ENCODE measurements at regions not wholly inside any gene's neighbourhood (a gene's known extent, or its start where the extent isn't known, plus 50 kb on each side); places are given as distances from the start of the nearest gene placed in this dataset.
"Not testable (repeated sequence)": the region's sequence is repeated elsewhere in the genome, so short reads cannot be mapped to it uniquely, and the experiment has no call there.

- DNase-seq (ENCODE audit: low read depth in 1 of 2, low spot score in 2 of 2): no peak
- H3K27me3 ChIP-seq (replicated peaks): no peaks in the 10 kb centered on the region
Measured at GRCh38 chr12:47361389-47362021, 281.7 kb upstream of the AMIGO2 start.

GRCh38 chr12:47360771-47361388 is 281.1 kb upstream of the AMIGO2 start:
- no peak overlapping the region for H3K27ac ChIP-seq
- peaks cover 5% of the 10 kb centered on the region; the same call in 1 of the 2 replicates for H3K4me1 ChIP-seq (replicated peaks)
- H3K9me3 ChIP-seq (replicated peaks): no peaks in the 10 kb centered on the region
- no peak for DNase-seq (ENCODE audit: low read depth in 1 of 2, low spot score in 2 of 2)
- H3K36me3 ChIP-seq: no peaks in the 10 kb centered on the region
- no peaks in the 10 kb centered on the region for H3K27me3 ChIP-seq (replicated peaks)
- H3K4me3 ChIP-seq: no peak overlapping the region

More at GRCh38 chr12:47361389-47362021, 281.7 kb upstream of the AMIGO2 start:
- Histone ChIP-seq H3K27ac (no peak overlapping the region), H3K36me3 (no peaks in the 10 kb centered on the region), H3K4me1 (replicated peaks) (peaks cover 5% of the 10 kb centered on the region; the same call in 1 of the 2 replicates), H3K9me3 (replicated peaks) (no peaks in the 10 kb centered on the region), H3K4me3 (no peak overlapping the region)

GRCh38 chr12:47360093-47360480 is 280.3 kb upstream of the AMIGO2 start:
- Histone ChIP-seq H3K4me1 (replicated peaks) (peaks cover 5% of the 10 kb centered on the region; the same call in 1 of the 2 replicates), H3K36me3 (no peaks in the 10 kb centered on the region), H3K27ac (no peak overlapping the region)

DNA sequence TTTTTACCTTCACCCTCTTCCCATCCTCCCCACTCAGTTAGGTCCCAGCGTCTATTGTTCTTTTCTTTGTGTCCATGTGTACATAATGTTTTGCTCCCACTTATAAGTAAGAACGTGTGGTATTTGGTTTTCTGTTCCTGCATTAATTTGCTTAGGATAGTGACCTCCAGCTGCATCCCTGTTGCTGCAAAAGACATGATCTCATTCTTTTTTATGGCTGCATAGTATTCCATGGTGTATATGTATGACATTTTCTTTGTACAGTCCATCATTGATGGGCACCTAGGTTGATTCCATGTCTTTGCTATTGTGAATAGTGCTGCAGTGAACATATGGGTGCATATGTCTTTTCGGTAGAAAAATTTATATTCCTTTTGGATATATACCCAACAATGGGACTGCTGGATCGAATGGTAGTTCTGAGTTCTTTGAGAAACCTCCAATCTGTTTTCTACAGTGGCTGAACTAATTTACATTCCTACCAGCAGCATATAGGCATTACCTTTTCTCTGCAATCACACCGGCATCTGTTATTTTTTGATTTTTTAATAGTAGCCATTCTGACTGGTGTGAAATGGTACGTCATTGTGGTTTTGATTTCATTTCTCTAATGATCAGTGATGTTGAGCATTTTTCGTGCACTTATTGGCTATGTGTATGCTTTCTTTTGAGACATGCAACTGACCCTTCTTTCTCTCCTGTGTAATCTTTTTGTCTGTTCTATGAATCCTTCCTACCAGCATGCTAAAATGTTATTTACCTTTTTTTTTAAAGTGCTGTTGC is 279.7 kb upstream of the AMIGO2 start:
- Histone ChIP-seq H3K27me3 (replicated peaks) (no peaks in the 10 kb centered on the region), H3K27ac (no peak overlapping the region), H3K36me3 (no peaks in the 10 kb centered on the region), H3K9me3 (replicated peaks) (no peaks in the 10 kb centered on the region), H3K4me3 (no peak overlapping the region), H3K4me1 (replicated peaks) (peaks cover 5% of the 10 kb centered on the region; the same call in 1 of the 2 replicates)
- no peak for DNase-seq (ENCODE audit: low read depth in 1 of 2, low spot score in 2 of 2)

More at GRCh38 chr12:47360093-47360480, 280.3 kb upstream of the AMIGO2 start:
- H3K4me3 ChIP-seq: no peak overlapping the region
- no peaks in the 10 kb centered on the region for H3K9me3 ChIP-seq (replicated peaks)
- H3K27me3 ChIP-seq (replicated peaks): no peaks in the 10 kb centered on the region
- DNase-seq (ENCODE audit: low read depth in 1 of 2, low spot score in 2 of 2): no peak

GRCh38 chr12:47357006-47357405 is 277.2 kb upstream of the AMIGO2 start:
- H3K4me3 ChIP-seq; H3K4me1 ChIP-seq (replicated peaks); H3K36me3 ChIP-seq; H3K27ac ChIP-seq; DNase-seq (ENCODE audit: low read depth in 1 of 2, low spot score in 2 of 2); H3K27me3 ChIP-seq (replicated peaks); H3K9me3 ChIP-seq (replicated peaks): not testable (repeated sequence)

DNA sequence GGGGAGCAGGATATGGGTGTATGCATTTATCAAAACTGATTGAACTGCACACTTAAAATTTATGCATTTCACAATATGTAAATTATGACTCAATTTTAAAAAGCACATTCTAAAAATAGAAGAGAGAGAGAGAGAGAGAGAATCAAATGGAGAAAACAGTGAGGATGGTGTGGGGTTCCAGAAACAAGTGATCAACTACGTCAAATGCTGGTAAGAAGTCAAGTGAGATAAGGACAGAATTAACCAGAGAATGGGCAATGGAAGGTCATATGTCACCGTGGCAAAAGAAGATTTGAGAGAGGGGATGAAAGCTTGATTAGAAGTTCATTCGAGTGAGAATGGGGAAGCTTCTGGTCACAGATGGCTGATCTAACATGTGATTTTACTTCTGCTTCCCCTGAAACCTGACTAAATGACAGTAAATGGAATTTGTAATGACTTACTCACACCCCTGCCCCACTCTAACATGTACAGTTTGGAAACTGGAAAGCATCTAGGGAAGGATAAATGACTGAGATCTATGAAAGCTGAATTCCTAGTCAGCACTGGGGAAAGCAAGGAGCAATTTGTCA is 276.5 kb upstream of the AMIGO2 start:
- Histone ChIP-seq H3K4me1 (replicated peaks) (peaks cover 5% of the 10 kb centered on the region; the same call in 1 of the 2 replicates), H3K9me3 (replicated peaks) (no peaks in the 10 kb centered on the region), H3K4me3 (no peak overlapping the region), H3K27me3 (replicated peaks) (no peaks in the 10 kb centered on the region), H3K27ac (no peak overlapping the region), H3K36me3 (no peaks in the 10 kb centered on the region)
- DNase-seq (ENCODE audit: low read depth in 1 of 2, low spot score in 2 of 2): no peak

GRCh38 chr12:47353508-47353907 is 273.7 kb upstream of the AMIGO2 start:
- DNase-seq (ENCODE audit: low read depth in 1 of 2, low spot score in 2 of 2): no peak
- no peaks in the 10 kb centered on the region for H3K4me1 ChIP-seq (replicated peaks)
- no peaks in the 10 kb centered on the region for H3K36me3 ChIP-seq
- H3K27me3 ChIP-seq (replicated peaks): no peaks in the 10 kb centered on the region
- no peak overlapping the region for H3K4me3 ChIP-seq
- no peak overlapping the region for H3K27ac ChIP-seq
- no peaks in the 10 kb centered on the region for H3K9me3 ChIP-seq (replicated peaks)

- no peaks in the 10 kb centered on the region for H3K27me3 ChIP-seq (replicated peaks)
- H3K9me3 ChIP-seq (replicated peaks): no peaks in the 10 kb centered on the region
- no peaks in the 10 kb centered on the region for H3K36me3 ChIP-seq
Measured at GRCh38 chr12:47352067-47352466, 272.3 kb upstream of the AMIGO2 start.

GRCh38 chr12:47351526-47351925 is 271.8 kb upstream of the AMIGO2 start:
- no peak overlapping the region for H3K27ac ChIP-seq
- no peak overlapping the region for H3K4me3 ChIP-seq
- H3K4me1 ChIP-seq (replicated peaks): no peaks in the 10 kb centered on the region
- no peaks in the 10 kb centered on the region for H3K36me3 ChIP-seq
- DNase-seq (ENCODE audit: low read depth in 1 of 2, low spot score in 2 of 2): no peak
- H3K9me3 ChIP-seq (replicated peaks): no peaks in the 10 kb centered on the region
- no peaks in the 10 kb centered on the region for H3K27me3 ChIP-seq (replicated peaks)

More at GRCh38 chr12:47352067-47352466, 272.3 kb upstream of the AMIGO2 start:
- no peak overlapping the region for H3K4me3 ChIP-seq
- H3K4me1 ChIP-seq (replicated peaks): no peaks in the 10 kb centered on the region
- DNase-seq (ENCODE audit: low read depth in 1 of 2, low spot score in 2 of 2): no peak
- no peak overlapping the region for H3K27ac ChIP-seq

DNA sequence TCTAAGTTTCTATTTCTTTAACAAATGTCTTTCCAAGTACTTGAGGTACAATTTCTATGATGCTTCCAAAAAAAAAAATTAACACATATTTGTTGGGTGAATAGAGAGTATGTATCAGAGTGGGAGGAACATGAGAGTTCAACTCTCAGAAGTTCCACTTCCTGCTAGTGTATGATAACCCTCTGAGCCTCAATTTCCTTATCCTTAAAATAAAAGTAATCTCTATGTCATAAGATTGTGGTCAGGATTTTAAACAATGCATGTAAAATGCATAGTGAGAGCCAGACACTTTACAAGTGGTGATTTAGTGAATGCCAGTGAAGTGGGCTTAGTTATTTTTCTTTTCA is 270.3 kb upstream of the AMIGO2 start:
- no peaks in the 10 kb centered on the region for H3K27me3 ChIP-seq (replicated peaks)
- no peak for DNase-seq (ENCODE audit: low read depth in 1 of 2, low spot score in 2 of 2)
- no peaks in the 10 kb centered on the region for H3K4me1 ChIP-seq (replicated peaks)
- H3K36me3 ChIP-seq: no peaks in the 10 kb centered on the region
- no peaks in the 10 kb centered on the region for H3K9me3 ChIP-seq (replicated peaks)
- H3K27ac ChIP-seq: no peak overlapping the region
- no peak overlapping the region for H3K4me3 ChIP-seq

- H3K27ac ChIP-seq: no peak overlapping the region
- H3K4me3 ChIP-seq: no peak overlapping the region
- H3K9me3 ChIP-seq (replicated peaks): no peaks in the 10 kb centered on the region
- no peaks in the 10 kb centered on the region for H3K4me1 ChIP-seq (replicated peaks)
- H3K36me3 ChIP-seq: no peaks in the 10 kb centered on the region
- DNase-seq (ENCODE audit: low read depth in 1 of 2, low spot score in 2 of 2): no peak
- no peaks in the 10 kb centered on the region for H3K27me3 ChIP-seq (replicated peaks)
Measured at GRCh38 chr12:47349137-47350061, 269.6 kb upstream of the AMIGO2 start.

- H3K27ac ChIP-seq: no peak overlapping the region
- no peaks in the 10 kb centered on the region for H3K36me3 ChIP-seq
- no peak for DNase-seq (ENCODE audit: low read depth in 1 of 2, low spot score in 2 of 2)
- no peaks in the 10 kb centered on the region for H3K4me1 ChIP-seq (replicated peaks)
- H3K27me3 ChIP-seq (replicated peaks): no peaks in the 10 kb centered on the region
- H3K4me3 ChIP-seq: no peak overlapping the region
- H3K9me3 ChIP-seq (replicated peaks): no peaks in the 10 kb centered on the region
Measured at GRCh38 chr12:47348206-47348605, 268.4 kb upstream of the AMIGO2 start.

Data from SJSA1 (cell line).